HepG2 (cell line): ENCODE measurements at regions not wholly inside any gene's neighbourhood (a gene's known extent, or its start where the extent isn't known, plus 50 kb on each side); places are given as distances from the start of the nearest gene placed in this dataset.

ENCODE experiments used
- CEBPG ChIP-seq: IDR thresholded peaks from 2 replicates; pipeline ENCODE4 v1.6.1; 2016
- E2F1 ChIP-seq: sonication (generic); formaldehyde crosslinking; IDR thresholded peaks from 2 replicates; pipeline ENCODE4 v1.5.0; 2020; ENCODE audit warnings: missing genetic modification reagents
- ELF3 ChIP-seq: IDR thresholded peaks from 2 replicates; pipeline ENCODE4 v1.6.1; 2016; ENCODE audit warnings: missing genetic modification reagents, missing compliant biosample characterization
- EP300 ChIP-seq, 3 experiments: sonication (generic) in 1 of 3; formaldehyde crosslinking in 1 of 3; IDR thresholded peaks; 2 replicates each; pipeline versions ENCODE4 v1.5.1 to v1.6.1; 2011 to 2020; ENCODE audit warnings: low read depth in 2 of 3, low read length in 2 of 3, borderline replicate concordance in 1 of 3, improper control_type of control experiment in 1 of 3, mild to moderate bottlenecking in 1 of 3, missing genetic modification reagents in 1 of 3, moderate library complexity in 1 of 3
- GPN1 ChIP-seq: sonication (generic); formaldehyde crosslinking; IDR thresholded peaks from 2 replicates; pipeline ENCODE4 v1.5.1; 2020; ENCODE audit warnings: missing genetic modification reagents, borderline replicate concordance
- HMGXB4 ChIP-seq, 2 experiments: sonication (generic) in 1 of 2; formaldehyde crosslinking in 1 of 2; IDR thresholded peaks; 2 replicates each; pipeline versions ENCODE4 v1.4.0 to v1.6.1; 2018 to 2020; ENCODE audit warnings: missing genetic modification reagents in 2 of 2, borderline replicate concordance in 1 of 2, low read depth in 1 of 2, mild to moderate bottlenecking in 1 of 2, missing biosample characterization in 1 of 2
- POLR2A ChIP-seq, 2 experiments: IDR thresholded peaks; 2 replicates each; pipeline ENCODE4 v1.6.1; 2011; ENCODE audit warnings: low read depth in 2 of 2, low read length in 2 of 2, mild to moderate bottlenecking in 1 of 2, moderate library complexity in 1 of 2; ENCODE audit not compliant: insufficient read depth in 1 of 2
- REST ChIP-seq, 2 experiments: IDR thresholded peaks; 2 replicates each; pipeline ENCODE4 v1.6.1; 2011 to 2012; ENCODE audit warnings: low read length in 2 of 2, borderline replicate concordance in 1 of 2, low read depth in 1 of 2, mild to moderate bottlenecking in 1 of 2, moderate library complexity in 1 of 2
- SP2 ChIP-seq: sonication (generic); formaldehyde crosslinking; IDR thresholded peaks from 2 replicates; pipeline ENCODE4 v1.5.1; 2020; ENCODE audit warnings: mild to moderate bottlenecking, missing genetic modification reagents
- ZBTB40 ChIP-seq, 2 experiments: fragments of 450-650 bp in 1 of 2; sonication (generic) in 1 of 2; formaldehyde crosslinking in 1 of 2; IDR thresholded peaks; 2 replicates each; pipeline versions ENCODE4 v1.6.1 to v1.8.0; 2016 to 2022; ENCODE audit warnings: antibody characterized with exemption in 1 of 2, mild to moderate bottlenecking in 1 of 2, missing genetic modification reagents in 1 of 2
- ZBTB43 ChIP-seq: sonication (generic); formaldehyde crosslinking; conservative IDR thresholded peaks from 2 replicates; pipeline ENCODE4 v1.4.0; 2020; ENCODE audit warnings: missing genetic modification reagents
- ZFP91 ChIP-seq: sonication (generic); formaldehyde crosslinking; IDR thresholded peaks from 2 replicates; pipeline ENCODE4 v1.9.0; 2022; ENCODE audit warnings: missing genetic modification reagents, mild to moderate bottlenecking, borderline replicate concordance
- ZNF101 ChIP-seq: sonication (generic); formaldehyde crosslinking; IDR thresholded peaks from 2 replicates; pipeline ENCODE4 v1.4.0; 2020; ENCODE audit warnings: mild to moderate bottlenecking, low read depth, missing genetic modification reagents, borderline replicate concordance
- ZNF552 ChIP-seq: sonication (generic); formaldehyde crosslinking; IDR thresholded peaks from 2 replicates; pipeline ENCODE4 v1.9.0; 2022; ENCODE audit warnings: missing genetic modification reagents, mild to moderate bottlenecking, borderline replicate concordance

- no peak for TF ChIP-seq SP2 (CRISPR knock-in tag)
- TF ChIP-seq GPN1 (CRISPR knock-in tag), result no peak
- no peak for TF ChIP-seq ZBTB40 (IDR thresholded peaks at IDR 0.05)
- TF ChIP-seq ZBTB40 (CRISPR knock-in tag; IDR thresholded peaks at IDR 0.05), result no peak
- TF ChIP-seq ZNF552, result no peak
- no peak for TF ChIP-seq REST (IDR thresholded peaks at IDR 0.05; ENCODE audit: borderline replicate concordance in 1 of 2, low read depth in 1 of 2, low read length in 2 of 2)
- TF ChIP-seq HMGXB4 (CRISPR knock-in tag; IDR thresholded peaks at IDR 0.05; ENCODE audit: borderline replicate concordance in 1 of 2, low read depth in 1 of 2), result no peak
- TF ChIP-seq ELF3 (CRISPR knock-in tag), result no peak
- TF ChIP-seq CEBPG, result no peak
- TF ChIP-seq ZNF101 (CRISPR knock-in tag), result no peak
- no peak for TF ChIP-seq POLR2A (IDR thresholded peaks at IDR 0.05; ENCODE audit: insufficient read depth in 1 of 2, low read depth in 2 of 2, low read length in 2 of 2)
- TF ChIP-seq E2F1 (CRISPR knock-in tag), result no peak
- no peak for TF ChIP-seq ZBTB43
- TF ChIP-seq ZFP91 (CRISPR knock-in tag), result no peak
- no peak for TF ChIP-seq EP300 (IDR thresholded peaks at IDR 0.05; ENCODE audit: low read depth in 2 of 2, low read length in 2 of 2)
- no peak for TF ChIP-seq EP300 (CRISPR knock-in tag; IDR thresholded peaks at IDR 0.05; ENCODE audit: borderline replicate concordance)
Observed at GRCh38 chr13:34383728-34384127, 558.3 kb upstream of the NBEA start.
